ENCODE measurements at regions not wholly inside any gene's neighbourhood (a gene's known extent, or its start where the extent isn't known, plus 50 kb on each side); places are given as distances from the start of the nearest gene placed in this dataset.

DNA sequence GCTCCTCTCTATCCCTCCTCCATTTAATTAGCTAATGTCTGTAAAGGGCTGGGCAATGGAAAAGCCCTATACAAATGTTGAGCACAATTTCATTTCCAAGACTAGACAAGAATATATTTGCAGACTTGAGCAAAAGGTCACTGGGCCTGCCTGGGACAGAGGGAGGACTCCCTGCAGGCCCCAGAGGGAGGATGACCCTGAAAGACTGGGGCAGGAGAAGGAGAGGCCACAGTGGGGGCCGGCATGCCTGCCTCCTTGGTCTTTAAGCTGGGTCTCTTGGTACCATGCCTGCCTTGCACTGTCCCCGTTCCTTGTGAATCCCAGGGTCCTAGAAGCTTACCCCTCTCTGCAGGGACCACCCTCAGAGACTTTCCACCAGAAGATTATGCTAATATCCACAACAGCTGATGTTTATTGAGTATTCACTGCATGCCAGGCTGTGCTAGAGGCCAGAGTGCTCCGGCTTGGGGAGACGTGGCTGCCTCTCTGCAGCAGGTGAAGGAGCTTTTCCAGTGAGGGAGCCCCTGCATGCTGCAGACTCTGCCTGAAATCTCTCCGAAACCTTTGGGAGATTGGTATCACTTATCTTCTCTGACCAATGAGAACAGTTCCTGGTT, 72.7 kb upstream of the HSPA9 start:
- peaks cover 49% of the 10 kb centered on the region for H3K4me1 Mint-ChIP-seq
- no peaks in the 10 kb centered on the region for H3K27me3 Mint-ChIP-seq (ENCODE audit: low read depth)
- no peak overlapping the region for H3K27ac Mint-ChIP-seq
- TF ChIP-seq, protein P1, sequence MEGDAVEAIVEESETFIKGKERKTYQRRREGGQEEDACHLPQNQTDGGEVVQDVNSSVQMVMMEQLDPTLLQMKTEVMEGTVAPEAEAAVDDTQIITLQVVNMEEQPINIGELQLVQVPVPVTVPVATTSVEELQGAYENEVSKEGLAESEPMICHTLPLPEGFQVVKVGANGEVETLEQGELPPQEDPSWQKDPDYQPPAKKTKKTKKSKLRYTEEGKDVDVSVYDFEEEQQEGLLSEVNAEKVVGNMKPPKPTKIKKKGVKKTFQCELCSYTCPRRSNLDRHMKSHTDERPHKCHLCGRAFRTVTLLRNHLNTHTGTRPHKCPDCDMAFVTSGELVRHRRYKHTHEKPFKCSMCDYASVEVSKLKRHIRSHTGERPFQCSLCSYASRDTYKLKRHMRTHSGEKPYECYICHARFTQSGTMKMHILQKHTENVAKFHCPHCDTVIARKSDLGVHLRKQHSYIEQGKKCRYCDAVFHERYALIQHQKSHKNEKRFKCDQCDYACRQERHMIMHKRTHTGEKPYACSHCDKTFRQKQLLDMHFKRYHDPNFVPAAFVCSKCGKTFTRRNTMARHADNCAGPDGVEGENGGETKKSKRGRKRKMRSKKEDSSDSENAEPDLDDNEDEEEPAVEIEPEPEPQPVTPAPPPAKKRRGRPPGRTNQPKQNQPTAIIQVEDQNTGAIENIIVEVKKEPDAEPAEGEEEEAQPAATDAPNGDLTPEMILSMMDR (IDR thresholded peaks at IDR 0.05; ENCODE audit: unreplicated experiment): no peak
- H3K4me3 Mint-ChIP-seq: no peak overlapping the region
- no peak for DNase-seq (ENCODE audit: low spot score in 2 of 2, unreplicated experiment in 2 of 2)
- no peaks in the 10 kb centered on the region for H3K36me3 Mint-ChIP-seq
- no peaks in the 10 kb centered on the region for H3K9me3 Mint-ChIP-seq

DNA sequence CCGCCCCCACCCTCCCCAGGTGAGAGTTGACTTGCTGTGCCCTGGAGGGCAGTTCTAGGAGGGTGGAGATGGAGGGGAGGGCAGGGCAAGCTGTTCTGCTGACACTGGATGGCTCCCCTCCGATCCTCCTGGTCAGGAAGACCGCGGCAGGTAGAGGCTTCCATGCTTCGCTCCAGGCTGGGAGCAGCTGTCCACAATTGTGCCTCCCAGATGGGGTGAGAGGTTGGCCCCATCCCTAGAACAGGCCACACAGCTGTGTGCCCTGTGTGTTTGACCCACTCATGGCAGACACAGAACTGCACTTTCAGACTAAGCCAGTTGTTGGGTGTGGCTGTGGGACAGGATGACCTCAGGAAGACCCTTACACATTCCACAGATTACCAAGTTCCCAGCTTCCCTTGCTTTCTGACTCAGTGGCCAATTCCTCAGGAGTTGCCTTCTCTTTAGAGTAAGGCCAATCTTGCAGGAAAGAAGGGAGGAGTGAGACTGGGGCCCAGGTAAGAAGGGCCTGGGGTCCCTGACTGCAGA, 72.1 kb upstream of the HSPA9 start:
- Mint-ChIP-seq H3K4me1 (peaks cover 51% of the 10 kb centered on the region), H3K9me3 (no peaks in the 10 kb centered on the region), H3K4me3 (no peak overlapping the region), H3K27me3 (ENCODE audit: low read depth) (no peaks in the 10 kb centered on the region), H3K36me3 (no peaks in the 10 kb centered on the region), H3K27ac (no peak overlapping the region)
- no peak for DNase-seq (ENCODE audit: low spot score in 2 of 2, unreplicated experiment in 2 of 2)
- TF ChIP-seq, protein P1 (IDR thresholded peaks at IDR 0.05; ENCODE audit: unreplicated experiment): no peak

DNA sequence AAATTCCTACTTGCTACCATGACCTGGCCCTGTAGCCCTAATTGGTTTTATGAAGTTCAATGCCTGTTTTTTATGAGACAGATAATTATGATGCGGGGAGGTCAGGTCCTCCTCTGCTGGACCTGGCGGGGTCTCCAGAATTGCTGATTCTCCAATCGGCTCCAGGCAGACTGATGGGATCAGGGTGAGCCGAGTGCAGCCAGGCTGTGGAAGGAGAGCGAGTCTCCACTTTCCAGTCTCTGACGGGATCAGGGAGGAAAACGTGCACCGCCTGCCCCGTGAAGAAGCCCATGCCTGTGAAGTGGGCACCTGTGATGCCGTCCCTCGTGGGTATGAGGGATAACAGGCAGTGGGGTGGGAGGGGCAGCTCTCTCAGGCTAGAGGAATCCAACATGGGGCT, 71.5 kb upstream of the HSPA9 start:
- H3K9me3 Mint-ChIP-seq: no peaks in the 10 kb centered on the region
- peaks cover 54% of the 10 kb centered on the region for H3K4me1 Mint-ChIP-seq

DNA sequence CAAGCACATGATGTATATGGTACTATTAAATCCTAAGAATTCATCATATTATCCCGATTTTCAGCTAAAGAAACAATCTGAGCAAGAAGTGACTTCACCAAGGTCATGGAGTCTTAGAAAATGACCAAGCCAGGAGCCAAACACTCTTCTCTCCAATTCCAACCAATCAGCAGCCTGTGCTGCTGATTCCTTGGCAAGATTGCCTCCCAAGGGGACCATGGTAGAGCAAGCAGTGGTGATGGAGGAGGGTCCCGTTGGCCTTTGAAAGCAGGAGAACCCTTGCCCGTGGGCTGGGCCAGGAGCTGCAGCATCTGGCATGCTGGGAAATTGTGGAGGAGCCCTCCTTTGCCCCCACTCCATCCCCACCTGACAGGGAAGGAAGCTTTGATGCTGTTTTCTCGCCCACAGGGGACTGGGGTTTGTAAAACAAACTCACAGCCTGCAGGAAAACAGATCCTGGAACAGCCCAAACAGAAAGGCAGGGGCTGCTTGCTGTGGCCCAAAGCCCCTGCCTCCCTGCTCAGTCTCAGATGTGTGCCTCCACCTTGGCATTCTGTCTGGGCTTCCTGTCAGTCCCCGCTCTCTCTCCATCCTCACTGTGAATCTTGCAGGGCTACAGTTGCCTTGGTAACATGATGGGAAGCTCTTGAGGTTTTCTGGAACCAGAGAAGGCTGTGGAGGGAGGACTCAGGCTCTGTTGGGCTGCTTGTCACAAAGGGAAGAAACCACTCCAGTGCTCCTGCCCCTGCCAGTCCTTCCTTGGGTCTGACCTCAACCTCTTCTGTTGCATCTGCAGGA, 70.8 kb upstream of the HSPA9 start:
- H3K36me3 Mint-ChIP-seq: no peaks in the 10 kb centered on the region
- H3K27ac Mint-ChIP-seq: no peak overlapping the region
- TF ChIP-seq, protein P1 (IDR thresholded peaks at IDR 0.05; ENCODE audit: unreplicated experiment): no peak
- H3K9me3 Mint-ChIP-seq: no peaks in the 10 kb centered on the region
- no peak for DNase-seq (ENCODE audit: low spot score in 2 of 2, unreplicated experiment in 2 of 2)
- no peaks in the 10 kb centered on the region for H3K27me3 Mint-ChIP-seq (ENCODE audit: low read depth)
- H3K4me1 Mint-ChIP-seq: peaks cover 53% of the 10 kb centered on the region
- no peak overlapping the region for H3K4me3 Mint-ChIP-seq

More for the DNA sequence above, 71.5 kb upstream of the HSPA9 start:
- Mint-ChIP-seq H3K27me3 (ENCODE audit: low read depth) (no peaks in the 10 kb centered on the region), H3K4me3 (no peak overlapping the region), H3K36me3 (no peaks in the 10 kb centered on the region), H3K27ac (no peak overlapping the region)
- TF ChIP-seq, protein P1 (IDR thresholded peaks at IDR 0.05; ENCODE audit: unreplicated experiment): no peak
- no peak for DNase-seq (ENCODE audit: low spot score in 2 of 2, unreplicated experiment in 2 of 2)

DNA sequence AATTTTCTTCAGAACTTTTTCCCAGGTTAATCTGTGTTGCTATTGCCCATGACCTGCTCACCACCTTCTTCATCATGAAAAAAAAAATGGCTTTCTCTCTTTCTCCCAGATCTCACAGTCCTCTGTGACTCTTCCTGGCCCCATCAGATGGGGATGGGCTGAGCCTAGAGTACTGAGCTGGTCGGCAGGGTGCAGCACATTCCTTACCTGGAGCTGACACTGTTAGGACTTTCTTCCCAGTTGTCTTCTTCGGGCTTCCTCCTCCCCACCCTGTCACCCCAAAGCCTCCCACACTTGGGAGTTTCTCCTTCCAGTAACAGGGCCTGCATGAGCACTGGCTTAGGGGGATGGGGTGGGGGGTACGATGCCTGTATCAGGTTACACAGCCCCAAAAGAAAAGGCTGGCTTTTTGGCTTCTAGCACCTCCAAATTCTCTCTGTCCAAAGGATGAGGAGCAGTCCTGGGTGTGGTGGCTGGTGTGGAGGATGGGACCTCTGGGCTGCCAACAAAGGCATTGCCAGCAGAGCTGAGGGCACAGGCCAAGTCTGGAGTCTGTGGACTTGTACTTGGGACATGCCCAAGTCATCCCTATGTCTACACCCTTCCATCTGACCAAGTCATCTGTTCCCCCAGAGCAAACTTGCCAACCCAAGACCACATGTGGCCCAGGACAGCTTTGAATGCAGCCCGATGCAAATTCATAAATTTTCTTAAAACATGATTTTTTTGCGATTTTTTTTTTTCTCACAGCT, 68.0 kb upstream of the HSPA9 start:
- H3K36me3 Mint-ChIP-seq: no peaks in the 10 kb centered on the region
- H3K9me3 Mint-ChIP-seq: no peaks in the 10 kb centered on the region
- H3K27ac Mint-ChIP-seq: no peak overlapping the region
- peaks cover 54% of the 10 kb centered on the region for H3K4me1 Mint-ChIP-seq
- no peaks in the 10 kb centered on the region for H3K27me3 Mint-ChIP-seq (ENCODE audit: low read depth)
- no peak for DNase-seq (ENCODE audit: low spot score in 2 of 2, unreplicated experiment in 2 of 2)
- TF ChIP-seq, protein P1 (IDR thresholded peaks at IDR 0.05; ENCODE audit: unreplicated experiment): no peak
- no peak overlapping the region for H3K4me3 Mint-ChIP-seq

All from mesothelial cell of epicardium (in vitro differentiated cells).